Embryonic facial prominence (tissue), 1 donor: ENCODE measurements at regions not wholly inside any gene's neighbourhood (a gene's known extent, or its start where the extent isn't known, plus 50 kb on each side); places are given as distances from the start of the nearest gene placed in this dataset.

Experiments
- DNase-seq: peaks from one replicate; pipeline ENCODE4 v3.0.0-alpha.2; 2016; ENCODE audit errors: extremely low spot score

GRCh38 chr3:76624164-76624563 lies 415.7 kb upstream of the ROBO2 start:
- DNase-seq = no peak

- DNase-seq = no peak
These were observed 412.7 kb upstream of the ROBO2 start for GRCh38 chr3:76627236-76627635.

GRCh38 chr3:76631251-76631650 lies 408.6 kb upstream of the ROBO2 start:
- DNase-seq = no peak

GRCh38 chr3:76638006-76638405 lies 401.9 kb upstream of the ROBO2 start:
- DNase-seq = no peak

GRCh38 chr3:76643623-76644304 lies 396.1 kb upstream of the ROBO2 start:
- DNase-seq = no peak

GRCh38 chr3:76644305-76644675 lies 395.6 kb upstream of the ROBO2 start:
- DNase-seq = no peak

- no peak for DNase-seq
These were observed 394.2 kb upstream of the ROBO2 start for GRCh38 chr3:76645724-76646123.

- no peak for DNase-seq
These were observed 392.9 kb upstream of the ROBO2 start for GRCh38 chr3:76646921-76647562.

GRCh38 chr3:76651784-76652183 lies 388.1 kb upstream of the ROBO2 start:
- DNase-seq = no peak

GRCh38 chr3:76652524-76652923 lies 387.4 kb upstream of the ROBO2 start:
- DNase-seq = no peak

GRCh38 chr3:76653640-76654251 lies 386.2 kb upstream of the ROBO2 start:
- no peak for DNase-seq

- DNase-seq = no peak
These were observed 383.3 kb upstream of the ROBO2 start for GRCh38 chr3:76656531-76657070.

- no peak for DNase-seq
These were observed 382.0 kb upstream of the ROBO2 start for GRCh38 chr3:76657909-76658308.

GRCh38 chr3:76661527-76662250 lies 378.2 kb upstream of the ROBO2 start:
- DNase-seq = no peak

- no peak for DNase-seq
These were observed 375.1 kb upstream of the ROBO2 start for GRCh38 chr3:76664816-76665215.

GRCh38 chr3:76668653-76669052 lies 371.2 kb upstream of the ROBO2 start:
- no peak for DNase-seq

- no peak for DNase-seq
These were observed 370.6 kb upstream of the ROBO2 start for GRCh38 chr3:76669322-76669721.

- DNase-seq = no peak
These were observed 366.7 kb upstream of the ROBO2 start for GRCh38 chr3:76673171-76673570.

GRCh38 chr3:76679541-76679940 lies 360.4 kb upstream of the ROBO2 start:
- no peak for DNase-seq

- DNase-seq = no peak
These were observed 356.6 kb upstream of the ROBO2 start for GRCh38 chr3:76683256-76683655.

- DNase-seq = no peak
These were observed 355.0 kb upstream of the ROBO2 start for GRCh38 chr3:76684946-76685345.

- no peak for DNase-seq
These were observed 354.0 kb upstream of the ROBO2 start for GRCh38 chr3:76685858-76686257.
